Osteoblast (primary cell): ENCODE measurements at regions not wholly inside any gene's neighbourhood (a gene's known extent, or its start where the extent isn't known, plus 50 kb on each side); places are given as distances from the start of the nearest gene placed in this dataset.

Source experiments
- DNase-seq: peaks from one replicate; pipeline ENCODE4 v3.0.0; 2011; ENCODE audit warnings: low spot score, mixed read lengths; ENCODE audit not compliant: insufficient read length; ENCODE audit errors: missing footprints
- H2AFZ ChIP-seq: 2 replicates; pipeline ENCODE4 v1.6.0; 2011; ENCODE audit warnings: mild to moderate bottlenecking, low read length
- H3K27ac ChIP-seq: 2 replicates; pipeline ENCODE4 v1.5.1; 2011; ENCODE audit warnings: mild to moderate bottlenecking, low read depth, low read length, moderate library complexity
- H3K27me3 ChIP-seq: 2 replicates; pipeline ENCODE4 v1.6.0; 2012; ENCODE audit warnings: mild to moderate bottlenecking, control low read depth, inconsistent platforms, low read length, moderate library complexity; ENCODE audit not compliant: insufficient read depth
- H3K36me3 ChIP-seq: 2 replicates; pipeline ENCODE4 v1.5.1; 2011; ENCODE audit warnings: mild to moderate bottlenecking, low read length, control low read depth, moderate library complexity; ENCODE audit not compliant: insufficient read depth
- H3K4me1 ChIP-seq: 2 replicates; pipeline ENCODE4 v1.5.1; 2011; ENCODE audit warnings: mild to moderate bottlenecking, low read length, control low read depth, moderate library complexity; ENCODE audit not compliant: insufficient read depth
- H3K4me2 ChIP-seq: 2 replicates; pipeline ENCODE4 v1.6.0; 2011; ENCODE audit warnings: mild to moderate bottlenecking, low read length; ENCODE audit not compliant: insufficient read depth
- H3K4me3 ChIP-seq: fragments of 200-600 bp; sonication (generic); 3 replicates; pipeline ENCODE4 v1.5.1; 2012; ENCODE audit warnings: mild to moderate bottlenecking, low read length, inconsistent platforms; ENCODE audit not compliant: insufficient read depth
- H3K79me2 ChIP-seq: 2 replicates; pipeline ENCODE4 v1.6.0; 2012; ENCODE audit warnings: mild to moderate bottlenecking, low read length, control low read depth, inconsistent platforms; ENCODE audit not compliant: insufficient read depth
- H3K9me3 ChIP-seq: 2 replicates; pipeline ENCODE4 v1.5.1; 2011; ENCODE audit warnings: low read depth, low read length, control low read depth
- H4K20me1 ChIP-seq: 2 replicates; pipeline ENCODE4 v1.6.0; 2012; ENCODE audit warnings: mild to moderate bottlenecking, low read length, control low read depth; ENCODE audit not compliant: insufficient read depth
- TF ChIP-seq, protein P1 (sequence below): IDR thresholded peaks from 2 replicates; pipeline ENCODE4 v1.5.1; 2011; ENCODE audit warnings: mild to moderate bottlenecking, low read depth, low read length, moderate library complexity; ENCODE audit errors: extremely low read depth

DNA sequence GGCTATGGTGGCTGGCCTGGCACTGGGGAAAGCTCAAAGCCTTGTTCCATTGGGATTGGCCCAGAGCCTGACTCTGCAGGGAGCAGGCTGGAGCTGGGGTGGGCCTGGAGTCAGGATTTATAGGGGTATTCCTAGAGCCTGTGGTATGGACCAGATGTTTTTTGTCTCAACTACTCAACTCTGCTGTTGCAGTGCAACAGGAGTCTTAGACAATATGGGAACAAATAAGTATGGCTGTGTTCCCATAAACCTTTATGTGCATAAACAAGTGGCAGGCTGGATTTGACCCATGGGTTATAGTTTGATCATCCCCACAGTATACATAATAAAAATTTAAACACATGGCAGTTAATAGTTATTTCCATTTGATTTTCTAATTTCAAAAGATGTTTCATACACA is 557.9 kb upstream of the ARX start:
- TF ChIP-seq, protein P1, sequence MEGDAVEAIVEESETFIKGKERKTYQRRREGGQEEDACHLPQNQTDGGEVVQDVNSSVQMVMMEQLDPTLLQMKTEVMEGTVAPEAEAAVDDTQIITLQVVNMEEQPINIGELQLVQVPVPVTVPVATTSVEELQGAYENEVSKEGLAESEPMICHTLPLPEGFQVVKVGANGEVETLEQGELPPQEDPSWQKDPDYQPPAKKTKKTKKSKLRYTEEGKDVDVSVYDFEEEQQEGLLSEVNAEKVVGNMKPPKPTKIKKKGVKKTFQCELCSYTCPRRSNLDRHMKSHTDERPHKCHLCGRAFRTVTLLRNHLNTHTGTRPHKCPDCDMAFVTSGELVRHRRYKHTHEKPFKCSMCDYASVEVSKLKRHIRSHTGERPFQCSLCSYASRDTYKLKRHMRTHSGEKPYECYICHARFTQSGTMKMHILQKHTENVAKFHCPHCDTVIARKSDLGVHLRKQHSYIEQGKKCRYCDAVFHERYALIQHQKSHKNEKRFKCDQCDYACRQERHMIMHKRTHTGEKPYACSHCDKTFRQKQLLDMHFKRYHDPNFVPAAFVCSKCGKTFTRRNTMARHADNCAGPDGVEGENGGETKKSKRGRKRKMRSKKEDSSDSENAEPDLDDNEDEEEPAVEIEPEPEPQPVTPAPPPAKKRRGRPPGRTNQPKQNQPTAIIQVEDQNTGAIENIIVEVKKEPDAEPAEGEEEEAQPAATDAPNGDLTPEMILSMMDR = no peak
- no peaks in the 10 kb centered on the region for H3K27me3 ChIP-seq
- DNase-seq = no peak
- no peak overlapping the region for H3K4me2 ChIP-seq
- no peak overlapping the region for H3K27ac ChIP-seq
- no peaks in the 10 kb centered on the region for H4K20me1 ChIP-seq
- no peak overlapping the region for H3K4me3 ChIP-seq
- no peak overlapping the region for H2AFZ ChIP-seq
- no peaks in the 10 kb centered on the region for H3K79me2 ChIP-seq
- no peaks in the 10 kb centered on the region for H3K9me3 ChIP-seq
- no peaks in the 10 kb centered on the region for H3K4me1 ChIP-seq
- no peaks in the 10 kb centered on the region for H3K36me3 ChIP-seq

DNA sequence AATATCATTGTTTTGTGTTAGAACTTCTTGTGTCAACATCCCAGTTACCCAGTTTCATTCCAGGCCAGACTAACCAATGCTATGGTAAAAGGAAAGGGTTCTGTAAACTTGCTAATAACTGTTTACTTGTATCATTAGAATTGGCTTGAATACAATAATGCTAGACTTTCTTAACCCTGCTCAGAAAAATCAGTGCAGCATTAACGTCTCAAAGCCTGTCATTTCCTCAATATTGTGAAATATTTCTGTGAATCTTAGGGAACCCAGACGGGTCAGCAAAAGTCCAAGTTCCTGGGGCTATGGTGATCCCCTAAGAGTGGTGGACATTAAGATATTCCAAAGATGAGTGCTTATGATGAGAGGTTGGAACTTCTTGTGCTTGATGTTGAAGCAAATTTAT is 541.2 kb upstream of the MAGEB18 start:
- H3K36me3 ChIP-seq = no peaks in the 10 kb centered on the region
- H2AFZ ChIP-seq = no peak overlapping the region
- no peaks in the 10 kb centered on the region for H3K4me1 ChIP-seq
- TF ChIP-seq, protein P1 = no peak
- no peaks in the 10 kb centered on the region for H4K20me1 ChIP-seq
- no peak overlapping the region for H3K27ac ChIP-seq
- H3K9me3 ChIP-seq = no peaks in the 10 kb centered on the region
- H3K27me3 ChIP-seq = no peaks in the 10 kb centered on the region
- H3K79me2 ChIP-seq = no peaks in the 10 kb centered on the region
- H3K4me2 ChIP-seq = no peak overlapping the region
- no peak overlapping the region for H3K4me3 ChIP-seq
- no peak for DNase-seq

DNA sequence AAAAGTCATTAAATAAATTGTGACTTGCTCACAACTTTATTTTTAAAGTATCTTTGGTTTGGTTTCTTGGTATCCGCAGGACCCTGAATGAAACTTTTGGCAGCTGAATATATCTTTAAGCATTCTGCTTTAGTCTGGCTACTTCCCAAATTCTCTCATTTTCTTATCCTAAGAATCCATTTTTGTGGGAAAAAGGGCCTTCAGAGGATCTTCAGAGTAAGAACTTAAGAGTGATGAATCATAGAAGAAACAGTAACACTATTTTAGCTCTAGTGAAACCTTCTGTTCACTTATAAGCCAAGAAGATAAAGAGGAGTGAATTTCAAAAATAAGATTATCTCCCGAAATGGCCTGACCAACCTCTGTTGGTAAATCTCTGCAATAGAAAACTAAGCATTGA is 540.6 kb upstream of the MAGEB18 start:
- TF ChIP-seq, protein P1 = no peak
- DNase-seq = no peak
- H2AFZ ChIP-seq = no peak overlapping the region
- H4K20me1 ChIP-seq = no peaks in the 10 kb centered on the region
- H3K4me1 ChIP-seq = no peaks in the 10 kb centered on the region
- no peaks in the 10 kb centered on the region for H3K36me3 ChIP-seq
- no peaks in the 10 kb centered on the region for H3K27me3 ChIP-seq
- no peaks in the 10 kb centered on the region for H3K9me3 ChIP-seq
- H3K4me3 ChIP-seq = no peak overlapping the region
- H3K4me2 ChIP-seq = no peak overlapping the region
- H3K79me2 ChIP-seq = no peaks in the 10 kb centered on the region
- H3K27ac ChIP-seq = no peak overlapping the region

DNA sequence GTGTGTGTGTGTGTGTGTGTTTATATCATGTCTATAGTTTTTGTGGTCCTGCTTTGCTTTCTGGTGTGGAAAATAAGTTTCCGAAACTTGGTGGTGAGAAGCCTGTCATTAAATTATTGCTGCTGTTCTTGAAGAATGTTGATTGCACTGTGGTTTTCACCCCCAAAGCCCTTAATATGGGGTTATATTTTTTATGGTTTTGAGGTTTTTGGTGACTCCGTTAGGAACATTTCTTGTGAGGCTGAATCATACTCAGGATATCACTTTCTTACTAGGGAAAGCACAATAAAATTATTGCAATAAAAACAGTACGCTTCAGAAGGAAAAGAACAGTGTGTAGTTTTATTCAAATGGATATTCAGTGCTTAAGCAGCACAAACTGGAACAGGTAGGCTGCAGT is 539.1 kb upstream of the MAGEB18 start:
- H3K27ac ChIP-seq = no peak overlapping the region
- no peaks in the 10 kb centered on the region for H3K27me3 ChIP-seq
- H4K20me1 ChIP-seq = no peaks in the 10 kb centered on the region
- H3K4me2 ChIP-seq = no peak overlapping the region
- H2AFZ ChIP-seq = no peak overlapping the region
- no peaks in the 10 kb centered on the region for H3K79me2 ChIP-seq
- no peak for DNase-seq
- no peak overlapping the region for H3K4me3 ChIP-seq
- H3K36me3 ChIP-seq = no peaks in the 10 kb centered on the region
- H3K9me3 ChIP-seq = no peaks in the 10 kb centered on the region
- H3K4me1 ChIP-seq = no peaks in the 10 kb centered on the region
- TF ChIP-seq, protein P1 = no peak
